ENCODE measurements at regions not wholly inside any gene's neighbourhood (a gene's known extent, or its start where the extent isn't known, plus 50 kb on each side); places are given as distances from the start of the nearest gene placed in this dataset.
"Not testable (repeated sequence)": the region's sequence is repeated elsewhere in the genome, so short reads cannot be mapped to it uniquely, and the experiment has no call there.

GRCh38 chr17:20851591-20852238 lies 191.1 kb downstream of the USP22 start:
- DNase-seq; ATAC-seq (ENCODE audit: low read depth); POLR2A ChIA-PET; H3K9me3 Mint-ChIP-seq; H3K27ac Mint-ChIP-seq; H3K36me3 Mint-ChIP-seq: not testable (repeated sequence)
- peaks cover 10% of the 10 kb centered on the region for H3K4me1 Mint-ChIP-seq
- H3K4me3 Mint-ChIP-seq = peak overlapping the region; percentile 79
- peaks cover 34% of the 10 kb centered on the region for H3K27me3 Mint-ChIP-seq

- Mint-ChIP-seq H3K4me1 (peaks cover 10% of the 10 kb centered on the region), H3K9me3 (no peaks in the 10 kb centered on the region), H3K27ac (no peak overlapping the region), H3K27me3 (peaks cover 35% of the 10 kb centered on the region), H3K36me3 (no peaks in the 10 kb centered on the region), H3K4me3 (peak overlapping the region; percentile 79)
- POLR2A ChIA-PET = no interaction called here
- ATAC-seq (ENCODE audit: low read depth) (peak; percentile 82), DNase-seq (peak; percentile 43)
These were observed 190.4 kb downstream of the USP22 start for GRCh38 chr17:20852239-20852989.

- Mint-ChIP-seq H3K4me1 (peaks cover 10% of the 10 kb centered on the region), H3K36me3 (no peaks in the 10 kb centered on the region), H3K4me3 (peak overlapping the region; percentile 79), H3K27me3 (peaks cover 35% of the 10 kb centered on the region), H3K9me3 (no peaks in the 10 kb centered on the region), H3K27ac (no peak overlapping the region)
- POLR2A ChIA-PET = no interaction called here
- DNase-seq (no peak), ATAC-seq (ENCODE audit: low read depth) (no peak)
These were observed 189.8 kb downstream of the USP22 start for GRCh38 chr17:20852990-20853370.

- Mint-ChIP-seq H3K27me3 (peaks cover 33% of the 10 kb centered on the region), H3K4me1 (peaks cover 10% of the 10 kb centered on the region)
- POLR2A ChIA-PET; H3K36me3 Mint-ChIP-seq; H3K9me3 Mint-ChIP-seq; H3K27ac Mint-ChIP-seq; DNase-seq; H3K4me3 Mint-ChIP-seq; ATAC-seq (ENCODE audit: low read depth): not testable (repeated sequence)
These were observed 186.8 kb downstream of the USP22 start for GRCh38 chr17:20855910-20856470.

GRCh38 chr17:20866444-20867209 lies 176.2 kb downstream of the USP22 start:
- H3K4me3 Mint-ChIP-seq; ATAC-seq (ENCODE audit: low read depth); H3K36me3 Mint-ChIP-seq; DNase-seq; POLR2A ChIA-PET; H3K9me3 Mint-ChIP-seq; H3K4me1 Mint-ChIP-seq; H3K27ac Mint-ChIP-seq: not testable (repeated sequence)
- peaks cover 29% of the 10 kb centered on the region for H3K27me3 Mint-ChIP-seq

- H3K4me1 Mint-ChIP-seq; H3K36me3 Mint-ChIP-seq; H3K4me3 Mint-ChIP-seq; ATAC-seq (ENCODE audit: low read depth); H3K27ac Mint-ChIP-seq; POLR2A ChIA-PET; H3K9me3 Mint-ChIP-seq; DNase-seq: not testable (repeated sequence)
- H3K27me3 Mint-ChIP-seq = peaks cover 23% of the 10 kb centered on the region
These were observed 175.3 kb downstream of the USP22 start for GRCh38 chr17:20867436-20867937.

- H3K36me3 Mint-ChIP-seq; H3K27ac Mint-ChIP-seq; ATAC-seq (ENCODE audit: low read depth); H3K4me3 Mint-ChIP-seq; H3K9me3 Mint-ChIP-seq; DNase-seq; H3K4me1 Mint-ChIP-seq; POLR2A ChIA-PET: not testable (repeated sequence)
- H3K27me3 Mint-ChIP-seq = peaks cover 20% of the 10 kb centered on the region
These were observed 174.7 kb downstream of the USP22 start for GRCh38 chr17:20867938-20868661.

- not testable (repeated sequence) for H3K36me3 Mint-ChIP-seq
These were observed 174.2 kb downstream of the USP22 start for GRCh38 chr17:20868662-20869007.

GRCh38 chr17:20873173-20873572 lies 169.6 kb downstream of the USP22 start:
- H3K9me3 Mint-ChIP-seq; ATAC-seq (ENCODE audit: low read depth); H3K4me3 Mint-ChIP-seq; DNase-seq; POLR2A ChIA-PET; H3K4me1 Mint-ChIP-seq; H3K27ac Mint-ChIP-seq; H3K36me3 Mint-ChIP-seq: not testable (repeated sequence)
- peaks cover 27% of the 10 kb centered on the region for H3K27me3 Mint-ChIP-seq

More at GRCh38 chr17:20868662-20869007, 174.2 kb downstream of the USP22 start:
- DNase-seq; POLR2A ChIA-PET; H3K4me3 Mint-ChIP-seq; H3K9me3 Mint-ChIP-seq; H3K4me1 Mint-ChIP-seq; ATAC-seq (ENCODE audit: low read depth); H3K27ac Mint-ChIP-seq: not testable (repeated sequence)
- H3K27me3 Mint-ChIP-seq = peaks cover 18% of the 10 kb centered on the region

GRCh38 chr17:20873688-20874328 lies 169.0 kb downstream of the USP22 start:
- ATAC-seq (ENCODE audit: low read depth); H3K4me3 Mint-ChIP-seq; POLR2A ChIA-PET; H3K27ac Mint-ChIP-seq; H3K36me3 Mint-ChIP-seq; H3K4me1 Mint-ChIP-seq; H3K9me3 Mint-ChIP-seq; DNase-seq: not testable (repeated sequence)
- peaks cover 28% of the 10 kb centered on the region for H3K27me3 Mint-ChIP-seq

- H3K36me3 Mint-ChIP-seq; H3K9me3 Mint-ChIP-seq; ATAC-seq (ENCODE audit: low read depth); H3K27ac Mint-ChIP-seq; POLR2A ChIA-PET; H3K4me3 Mint-ChIP-seq; DNase-seq; H3K4me1 Mint-ChIP-seq: not testable (repeated sequence)
- H3K27me3 Mint-ChIP-seq = peaks cover 40% of the 10 kb centered on the region
These were observed 165.4 kb downstream of the USP22 start for GRCh38 chr17:20877384-20877783.

GRCh38 chr17:20890338-20890737 lies 152.5 kb downstream of the USP22 start:
- POLR2A ChIA-PET = no interaction called here
- no peak overlapping the region for H3K4me3 Mint-ChIP-seq
- H3K4me1 Mint-ChIP-seq = no peaks in the 10 kb centered on the region

More at GRCh38 chr17:20890338-20890737, 152.5 kb downstream of the USP22 start:
- DNase-seq = no peak
- no peak for ATAC-seq (ENCODE audit: low read depth)
- H3K27me3 Mint-ChIP-seq = peaks cover 18% of the 10 kb centered on the region
- no peak overlapping the region for H3K27ac Mint-ChIP-seq
- H3K9me3 Mint-ChIP-seq = no peaks in the 10 kb centered on the region
- no peaks in the 10 kb centered on the region for H3K36me3 Mint-ChIP-seq

All from activated naive CD8-positive, alpha-beta T cell treated with anti-CD3 and anti-CD28 coated beads, Interleukin-2, amount 10 ng/mL, durations not matched to agents 7 days and 5 days (primary cell).